Neural progenitor cell (in vitro differentiated cells): ENCODE measurements at regions not wholly inside any gene's neighbourhood (a gene's known extent, or its start where the extent isn't known, plus 50 kb on each side); places are given as distances from the start of the nearest gene placed in this dataset.

ENCODE experiments used
- DNase-seq: peaks from one replicate; pipeline ENCODE4 v3.0.0-alpha.2; 2016; ENCODE audit warnings: low spot score
- H2AFZ ChIP-seq: fragments of 200-600 bp; sonication (generic); replicated peaks from 2 replicates; pipeline ENCODE4 v1.6.1; 2016; ENCODE audit warnings: antibody characterized with exemption
- H3F3A ChIP-seq: fragments of 200-600 bp; sonication (generic); 2 replicates; pipeline ENCODE4 v1.6.1; 2016; ENCODE audit warnings: antibody characterized with exemption, low read depth
- H3K27ac ChIP-seq: fragments of 200-600 bp; sonication (generic); 2 replicates; pipeline ENCODE4 v1.5.1; 2016; ENCODE audit warnings: mild to moderate bottlenecking
- H3K27me3 ChIP-seq: fragments of 200-600 bp; sonication (generic); 2 replicates; pipeline ENCODE4 v1.6.1; 2016; ENCODE audit warnings: mild to moderate bottlenecking, moderate library complexity
- H3K36me3 ChIP-seq: fragments of 200-600 bp; sonication (generic); 2 replicates; pipeline ENCODE4 v1.5.1; 2016
- H3K4me1 ChIP-seq: fragments of 200-600 bp; sonication (generic); 2 replicates; pipeline ENCODE4 v1.6.1; 2016; ENCODE audit warnings: mixed run types
- H3K4me2 ChIP-seq: fragments of 200-600 bp; sonication (generic); 2 replicates; pipeline ENCODE4 v1.6.1; 2016
- H3K4me3 ChIP-seq: fragments of 200-600 bp; sonication (generic); 2 replicates; pipeline ENCODE4 v1.5.1; 2016
- H3K79me2 ChIP-seq: fragments of 200-600 bp; sonication (generic); 2 replicates; pipeline ENCODE4 v1.6.1; 2016; ENCODE audit warnings: low read depth
- H3K9ac ChIP-seq: fragments of 200-600 bp; sonication (generic); 2 replicates; pipeline ENCODE4 v1.6.1; 2016
- H3K9me3 ChIP-seq: fragments of 200-600 bp; sonication (generic); 2 replicates; pipeline ENCODE4 v1.5.1; 2016; ENCODE audit warnings: low read depth
- H4K20me1 ChIP-seq: fragments of 200-600 bp; sonication (generic); 2 replicates; pipeline ENCODE4 v1.6.1; 2016; ENCODE audit warnings: low read depth
- H3K27ac Mint-ChIP-seq: 3 replicates; pipeline ENCODE4 v1.8.0; 2021; ENCODE audit warnings: mixed read lengths
- H3K27me3 Mint-ChIP-seq: 2 replicates; pipeline ENCODE4 v1.8.0; 2022; ENCODE audit warnings: low read depth, mild to moderate bottlenecking, inconsistent platforms, moderate library complexity, mixed read lengths; ENCODE audit not compliant: insufficient read depth
- H3K36me3 Mint-ChIP-seq: 3 replicates; pipeline ENCODE4 v1.8.0; 2021; ENCODE audit warnings: mixed read lengths
- H3K4me1 Mint-ChIP-seq: 3 replicates; pipeline ENCODE4 v1.8.0; 2021; ENCODE audit warnings: mixed read lengths
- H3K4me3 Mint-ChIP-seq: 3 replicates; pipeline ENCODE4 v1.8.0; 2021; ENCODE audit warnings: mild to moderate bottlenecking, moderate library complexity, mixed read lengths
- H3K9me3 Mint-ChIP-seq: 3 replicates; pipeline ENCODE4 v1.8.0; 2020; ENCODE audit warnings: mixed read lengths
- EZH2 ChIP-seq: fragments of 200-600 bp; sonication (generic); IDR thresholded peaks from 2 replicates; pipeline ENCODE4 v1.6.1; 2017; ENCODE audit warnings: antibody characterized with exemption, mild to moderate bottlenecking, moderate library complexity
- EZH2phosphoT487 ChIP-seq: fragments of 200-600 bp; sonication (generic); IDR thresholded peaks from 2 replicates; pipeline ENCODE4 v1.6.1; 2017; ENCODE audit warnings: antibody characterized with exemption
- TF ChIP-seq, protein P1 (sequence below): fragments of 200-600 bp; sonication (generic); IDR thresholded peaks from 2 replicates; pipeline ENCODE4 v1.5.1; 2017; ENCODE audit warnings: antibody characterized with exemption, mild to moderate bottlenecking

DNA sequence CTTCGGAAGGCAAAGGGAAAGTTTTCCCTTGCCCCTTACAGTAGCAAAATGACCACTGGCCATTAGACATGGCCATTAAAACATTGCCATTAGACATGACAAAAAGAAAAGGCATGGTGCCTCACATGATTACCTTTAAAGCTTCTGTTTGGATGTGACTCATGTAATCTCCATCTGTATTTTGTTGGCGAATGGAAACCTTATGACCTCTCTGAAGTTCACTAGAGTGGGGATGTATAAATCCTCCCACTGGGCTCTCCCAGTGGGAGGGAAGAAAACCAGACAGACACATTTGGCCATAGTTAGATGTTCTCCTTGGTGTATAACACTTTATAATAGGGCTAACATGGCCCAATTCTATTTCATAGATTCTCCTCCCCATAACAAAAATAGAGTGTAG is 152.6 kb downstream of the MAGEB17 start:
- H3K27me3 Mint-ChIP-seq = peaks cover 2% of the 10 kb centered on the region
- Histone ChIP-seq H3K36me3 (no peaks in the 10 kb centered on the region), H3K4me2 (no peak overlapping the region), H3K27me3 (no peaks in the 10 kb centered on the region), H3K4me3 (no peak overlapping the region), H3K9ac (no peak overlapping the region), H4K20me1 (no peaks in the 10 kb centered on the region), H2AFZ (no peak overlapping the region), H3K4me1 (no peaks in the 10 kb centered on the region), H3F3A (no peaks in the 10 kb centered on the region), H3K27ac (no peak overlapping the region), H3K9me3 (no peaks in the 10 kb centered on the region), H3K79me2 (no peaks in the 10 kb centered on the region)
- TF ChIP-seq EZH2 = no peak
- TF ChIP-seq, protein P1, sequence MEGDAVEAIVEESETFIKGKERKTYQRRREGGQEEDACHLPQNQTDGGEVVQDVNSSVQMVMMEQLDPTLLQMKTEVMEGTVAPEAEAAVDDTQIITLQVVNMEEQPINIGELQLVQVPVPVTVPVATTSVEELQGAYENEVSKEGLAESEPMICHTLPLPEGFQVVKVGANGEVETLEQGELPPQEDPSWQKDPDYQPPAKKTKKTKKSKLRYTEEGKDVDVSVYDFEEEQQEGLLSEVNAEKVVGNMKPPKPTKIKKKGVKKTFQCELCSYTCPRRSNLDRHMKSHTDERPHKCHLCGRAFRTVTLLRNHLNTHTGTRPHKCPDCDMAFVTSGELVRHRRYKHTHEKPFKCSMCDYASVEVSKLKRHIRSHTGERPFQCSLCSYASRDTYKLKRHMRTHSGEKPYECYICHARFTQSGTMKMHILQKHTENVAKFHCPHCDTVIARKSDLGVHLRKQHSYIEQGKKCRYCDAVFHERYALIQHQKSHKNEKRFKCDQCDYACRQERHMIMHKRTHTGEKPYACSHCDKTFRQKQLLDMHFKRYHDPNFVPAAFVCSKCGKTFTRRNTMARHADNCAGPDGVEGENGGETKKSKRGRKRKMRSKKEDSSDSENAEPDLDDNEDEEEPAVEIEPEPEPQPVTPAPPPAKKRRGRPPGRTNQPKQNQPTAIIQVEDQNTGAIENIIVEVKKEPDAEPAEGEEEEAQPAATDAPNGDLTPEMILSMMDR = no peak
- no peak for TF ChIP-seq EZH2phosphoT487
- DNase-seq = no peak
- H3K4me3 Mint-ChIP-seq = no peak overlapping the region
- no peak overlapping the region for H3K27ac Mint-ChIP-seq
- peaks cover 12% of the 10 kb centered on the region for H3K9me3 Mint-ChIP-seq
- peaks cover 4% of the 10 kb centered on the region for H3K4me1 Mint-ChIP-seq
- no peaks in the 10 kb centered on the region for H3K36me3 Mint-ChIP-seq

DNA sequence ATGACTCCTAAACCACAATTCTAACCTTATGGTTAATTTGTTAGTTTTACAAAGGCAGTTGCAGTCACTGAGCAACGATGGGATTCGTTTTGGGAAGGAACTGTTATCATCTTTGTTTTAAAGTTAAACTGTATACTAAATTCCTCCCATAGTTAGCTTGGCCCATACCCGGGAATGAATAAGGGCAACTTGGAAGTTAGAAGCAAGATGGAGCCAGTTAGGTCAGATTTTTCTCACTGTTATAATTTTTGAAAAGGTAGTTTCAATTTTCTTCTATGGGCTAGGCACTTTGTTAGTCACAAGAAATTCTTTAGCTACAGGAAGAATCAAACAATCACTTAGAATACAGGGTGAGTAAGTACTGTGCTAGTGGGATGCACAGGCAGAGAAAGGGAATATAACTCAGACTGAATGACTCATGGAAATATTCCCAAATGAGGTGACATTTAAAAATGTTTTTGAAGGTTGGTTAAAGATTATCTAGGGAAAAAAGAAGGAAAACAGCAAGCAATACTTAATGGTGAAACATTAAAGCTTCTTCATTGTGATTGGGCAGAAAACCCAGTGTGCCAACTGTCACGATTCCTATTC is 153.6 kb downstream of the MAGEB17 start:
- peaks cover 12% of the 10 kb centered on the region for H3K9me3 Mint-ChIP-seq
- Histone ChIP-seq H3K27ac (no peak overlapping the region), H3K79me2 (no peaks in the 10 kb centered on the region), H3K9ac (no peak overlapping the region), H3K27me3 (no peaks in the 10 kb centered on the region), H3K36me3 (no peaks in the 10 kb centered on the region), H3F3A (no peaks in the 10 kb centered on the region), H3K4me1 (no peaks in the 10 kb centered on the region), H3K4me2 (no peak overlapping the region), H4K20me1 (no peaks in the 10 kb centered on the region), H3K9me3 (no peaks in the 10 kb centered on the region), H3K4me3 (no peak overlapping the region), H2AFZ (no peak overlapping the region)
- H3K36me3 Mint-ChIP-seq = no peaks in the 10 kb centered on the region
- peaks cover 2% of the 10 kb centered on the region for H3K27me3 Mint-ChIP-seq
- TF ChIP-seq EZH2phosphoT487 (no peak), EZH2 (no peak)
- TF ChIP-seq, protein P1 = no peak
- DNase-seq = no peak
- H3K4me3 Mint-ChIP-seq = no peak overlapping the region
- H3K27ac Mint-ChIP-seq = no peak overlapping the region
- peaks cover 4% of the 10 kb centered on the region for H3K4me1 Mint-ChIP-seq

DNA sequence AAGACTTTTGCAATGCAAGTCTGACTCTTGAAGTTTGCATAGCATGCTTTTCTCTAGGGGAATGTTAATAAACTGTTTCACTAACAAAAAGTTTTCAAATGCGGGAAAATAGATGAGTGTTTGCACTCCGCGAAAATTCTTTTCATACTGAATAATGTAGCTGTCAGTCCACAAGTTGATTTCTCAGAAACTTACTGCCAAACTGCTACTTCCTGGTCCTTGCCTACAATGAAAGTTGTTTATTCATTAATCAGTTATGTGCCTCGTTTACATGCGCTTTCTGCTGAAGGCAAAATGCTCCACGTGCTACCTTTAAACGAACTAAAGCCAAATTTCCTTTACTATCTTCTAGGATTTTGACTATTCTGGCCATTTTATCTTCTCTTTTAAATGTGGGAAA is 166.2 kb downstream of the MAGEB17 start:
- no peak overlapping the region for H3K4me3 Mint-ChIP-seq

More for the DNA sequence above, 166.2 kb downstream of the MAGEB17 start:
- no peak for TF ChIP-seq EZH2phosphoT487
- no peak for TF ChIP-seq EZH2
- TF ChIP-seq, protein P1 = no peak
- Histone ChIP-seq H3K9ac (no peak overlapping the region), H3K9me3 (no peaks in the 10 kb centered on the region), H3K27ac (no peak overlapping the region), H4K20me1 (no peaks in the 10 kb centered on the region), H3K4me1 (no peaks in the 10 kb centered on the region), H3K4me3 (no peak overlapping the region), H3F3A (no peaks in the 10 kb centered on the region), H3K27me3 (no peaks in the 10 kb centered on the region), H3K4me2 (no peak overlapping the region), H2AFZ (no peak overlapping the region), H3K36me3 (no peaks in the 10 kb centered on the region), H3K79me2 (no peaks in the 10 kb centered on the region)
- Mint-ChIP-seq H3K27me3 (peaks cover 2% of the 10 kb centered on the region), H3K4me1 (no peaks in the 10 kb centered on the region), H3K9me3 (no peaks in the 10 kb centered on the region), H3K27ac (no peak overlapping the region), H3K36me3 (no peaks in the 10 kb centered on the region)
- DNase-seq = no peak
